G401 (cell line): ENCODE measurements at regions not wholly inside any gene's neighbourhood (a gene's known extent, or its start where the extent isn't known, plus 50 kb on each side); places are given as distances from the start of the nearest gene placed in this dataset.

Experiments
- DNase-seq: peaks from one replicate; pipeline ENCODE4 v3.0.0-alpha.2; 2015; ENCODE audit warnings: low spot score
- in situ Hi-C: cut with HindIII; loops from 2 replicates; pipeline ENCODE4 v1.10.0; 2016; ENCODE audit warnings: low sequenced_read_pairs, mixed read lengths

DNA sequence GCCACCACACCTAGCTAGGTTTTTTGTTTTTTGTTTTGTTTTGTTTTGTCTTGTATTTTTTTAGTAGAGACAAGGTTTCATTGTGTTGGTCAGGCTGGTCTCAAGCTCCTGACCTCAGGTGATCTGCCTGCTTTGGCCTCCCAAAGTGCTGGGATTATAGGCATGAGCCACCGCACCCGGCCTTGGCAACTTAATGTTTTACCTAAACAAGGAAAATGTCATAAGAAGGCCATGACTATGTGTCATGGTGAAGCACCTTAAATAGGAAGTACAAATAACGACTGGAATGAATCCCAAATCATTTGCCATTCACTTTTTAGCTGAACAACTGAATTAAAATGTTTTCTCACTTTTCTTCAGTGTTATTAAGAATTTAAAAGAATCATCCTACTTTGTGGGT, 465.2 kb downstream of the KCTD12 start:
- DNase-seq: no peak
- in situ Hi-C loops: no loop called here

DNA sequence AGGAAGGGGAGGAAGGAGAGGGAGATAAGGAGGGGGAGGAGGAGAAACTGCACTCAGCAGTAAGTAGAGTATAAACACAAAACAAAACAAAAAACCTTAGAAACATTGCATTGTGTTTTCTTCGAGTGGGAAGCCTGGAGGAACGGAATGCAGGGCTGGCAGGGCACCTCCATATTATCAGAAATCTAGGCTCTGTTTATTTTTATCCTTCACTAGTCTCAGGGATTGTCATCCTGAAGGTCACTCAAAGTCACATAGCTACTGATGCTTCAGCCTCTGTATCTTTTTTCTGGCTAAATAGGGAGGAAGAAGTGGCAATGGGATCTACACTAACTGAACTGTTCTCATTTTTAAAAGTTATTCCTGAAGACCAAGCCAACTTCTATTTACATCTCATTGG, 467.8 kb downstream of the KCTD12 start:
- in situ Hi-C loops: no loop called here
- no peak for DNase-seq

DNA sequence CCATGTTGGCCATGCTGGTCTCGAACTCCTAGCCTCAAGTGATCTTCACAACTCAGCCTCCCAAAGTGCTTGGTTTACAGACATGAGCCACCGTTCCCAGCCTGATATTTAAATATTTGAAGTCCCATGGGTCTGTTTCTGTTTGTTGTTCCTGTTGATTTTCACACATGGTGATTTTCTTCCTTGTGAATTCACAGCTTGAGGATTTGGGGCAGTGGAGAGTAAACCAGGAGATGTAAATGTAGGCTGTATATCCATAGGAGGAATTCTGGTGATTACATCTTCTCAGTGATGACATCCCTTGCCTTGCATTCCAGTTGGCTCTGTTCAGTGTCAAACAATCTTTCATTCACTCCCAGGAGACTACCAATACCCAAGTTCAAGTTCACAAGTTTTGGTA, 471.9 kb downstream of the KCTD12 start:
- in situ Hi-C loops: no loop called here
- DNase-seq: no peak

GRCh38 chr13:76406243-76406642, 480.0 kb downstream of the KCTD12 start:
- no peak for DNase-seq
- in situ Hi-C loops: no loop called here

DNA sequence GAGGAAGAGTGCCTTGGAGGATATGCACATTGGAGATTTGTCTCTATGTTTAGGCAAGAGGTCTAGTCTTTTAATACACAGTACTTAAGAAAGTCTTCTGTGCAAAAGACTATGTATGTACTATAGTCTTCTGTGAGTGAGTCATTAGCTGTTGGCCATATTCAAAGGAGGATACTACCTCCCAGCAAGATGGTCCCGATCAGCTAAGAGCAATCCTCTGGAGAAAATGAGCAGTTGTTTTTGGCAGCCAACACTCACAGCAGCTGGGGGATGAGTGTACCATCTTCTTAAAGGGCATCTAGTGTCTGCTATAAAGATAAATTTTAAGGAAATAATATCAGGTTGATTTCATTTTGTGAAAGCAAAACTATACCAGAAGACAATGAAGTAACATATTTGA, 487.8 kb downstream of the KCTD12 start:
- in situ Hi-C loops: no loop called here
- DNase-seq: no peak

DNA sequence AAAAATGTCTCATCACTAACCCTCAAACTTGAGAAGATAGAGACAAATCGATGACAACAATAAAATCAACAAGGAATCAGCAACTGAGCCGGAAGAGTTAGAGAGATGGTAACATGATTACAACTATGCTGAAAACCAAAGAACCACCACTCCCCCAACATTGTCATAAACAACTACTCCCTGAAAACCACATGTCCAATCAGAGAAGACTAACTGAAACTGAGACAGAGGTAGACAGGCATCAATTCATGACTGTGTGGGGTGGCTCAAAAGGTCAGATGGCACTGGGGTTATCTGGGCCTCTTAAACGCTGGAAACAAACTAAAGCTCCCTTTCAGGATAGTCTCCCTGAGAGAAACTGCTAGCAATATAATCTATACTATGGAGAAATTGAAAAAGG, 488.8 kb downstream of the KCTD12 start:
- in situ Hi-C loops: no loop called here
- DNase-seq: no peak

DNA sequence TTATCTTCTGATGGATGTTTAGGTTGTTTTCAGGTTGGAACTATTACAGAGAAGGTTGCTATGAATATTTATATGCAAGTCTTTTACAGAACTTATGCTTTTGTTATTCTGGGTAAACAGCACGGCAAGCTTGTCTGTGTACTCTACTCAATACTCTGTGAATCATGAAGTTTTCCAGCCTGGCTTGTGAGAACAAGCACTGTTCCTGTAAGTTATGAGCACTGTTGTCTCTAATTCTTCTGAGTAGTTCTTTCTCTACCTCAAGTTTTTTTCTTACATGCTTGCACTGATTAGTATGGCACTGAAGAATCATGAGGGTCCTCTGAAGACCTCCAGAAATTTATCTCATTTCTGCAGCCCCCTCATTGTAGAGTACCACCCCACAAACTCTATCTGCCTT, 496.9 kb downstream of the KCTD12 start:
- in situ Hi-C loops: no loop called here
- DNase-seq: no peak

DNA sequence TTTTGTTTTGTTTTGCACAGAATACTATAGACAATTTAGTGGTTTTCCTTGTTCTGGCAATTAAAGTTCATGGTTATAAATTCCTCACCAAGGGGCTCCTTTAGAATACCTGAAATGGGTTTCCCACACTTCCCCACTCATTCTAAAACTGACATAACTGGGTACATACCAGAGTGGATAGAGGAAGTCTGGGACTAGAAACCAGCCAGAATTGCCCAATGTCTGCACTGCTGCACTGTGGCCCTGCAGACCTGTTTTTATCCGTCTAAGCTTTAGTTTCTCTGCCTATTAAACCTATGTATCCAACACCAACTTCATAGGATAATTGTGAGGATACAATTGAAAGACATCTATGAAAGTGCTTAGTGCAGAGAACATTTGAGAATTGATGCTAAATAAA, 498.6 kb downstream of the KCTD12 start:
- in situ Hi-C loops: no loop called here
- DNase-seq: no peak

DNA sequence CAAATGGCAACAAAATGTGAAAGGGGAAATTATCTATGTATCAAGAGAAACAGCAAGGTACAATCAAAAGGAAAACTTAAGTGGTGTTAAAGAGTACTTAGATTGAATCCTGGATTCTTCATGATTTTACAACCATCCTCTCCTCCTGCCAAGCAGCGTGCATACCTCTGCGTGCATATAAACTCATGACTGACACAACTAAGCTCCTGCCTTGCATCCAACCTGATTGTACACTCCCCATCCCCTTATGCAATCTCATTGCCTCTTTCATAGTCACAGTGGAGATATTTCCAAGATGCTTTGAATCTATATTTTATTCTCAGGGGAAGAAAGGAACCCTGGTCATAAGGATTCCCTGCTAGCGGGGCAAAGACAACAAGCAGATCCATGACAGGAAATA, 499.9 kb downstream of the KCTD12 start:
- in situ Hi-C loops: no loop called here
- DNase-seq: no peak

DNA sequence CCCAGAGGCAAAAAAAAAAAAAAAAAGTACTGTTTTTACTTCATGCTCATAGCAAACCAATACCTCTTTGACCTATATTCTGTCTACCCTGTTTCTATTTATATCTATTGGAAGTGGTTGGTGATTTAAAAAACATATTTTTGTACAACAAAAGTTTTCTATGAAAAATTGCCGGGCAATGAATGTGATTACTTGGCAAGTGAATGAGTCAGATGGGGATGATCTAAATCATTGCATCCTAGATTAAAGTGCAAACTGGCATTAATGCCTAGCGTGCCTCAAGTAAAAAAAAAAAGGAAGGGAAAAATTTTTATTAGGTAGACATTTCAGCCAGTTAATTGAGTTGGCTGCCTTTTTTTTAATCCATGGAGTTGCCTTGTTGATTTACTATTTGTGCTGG, 500.6 kb downstream of the KCTD12 start:
- in situ Hi-C loops: no loop called here
- DNase-seq: no peak

DNA sequence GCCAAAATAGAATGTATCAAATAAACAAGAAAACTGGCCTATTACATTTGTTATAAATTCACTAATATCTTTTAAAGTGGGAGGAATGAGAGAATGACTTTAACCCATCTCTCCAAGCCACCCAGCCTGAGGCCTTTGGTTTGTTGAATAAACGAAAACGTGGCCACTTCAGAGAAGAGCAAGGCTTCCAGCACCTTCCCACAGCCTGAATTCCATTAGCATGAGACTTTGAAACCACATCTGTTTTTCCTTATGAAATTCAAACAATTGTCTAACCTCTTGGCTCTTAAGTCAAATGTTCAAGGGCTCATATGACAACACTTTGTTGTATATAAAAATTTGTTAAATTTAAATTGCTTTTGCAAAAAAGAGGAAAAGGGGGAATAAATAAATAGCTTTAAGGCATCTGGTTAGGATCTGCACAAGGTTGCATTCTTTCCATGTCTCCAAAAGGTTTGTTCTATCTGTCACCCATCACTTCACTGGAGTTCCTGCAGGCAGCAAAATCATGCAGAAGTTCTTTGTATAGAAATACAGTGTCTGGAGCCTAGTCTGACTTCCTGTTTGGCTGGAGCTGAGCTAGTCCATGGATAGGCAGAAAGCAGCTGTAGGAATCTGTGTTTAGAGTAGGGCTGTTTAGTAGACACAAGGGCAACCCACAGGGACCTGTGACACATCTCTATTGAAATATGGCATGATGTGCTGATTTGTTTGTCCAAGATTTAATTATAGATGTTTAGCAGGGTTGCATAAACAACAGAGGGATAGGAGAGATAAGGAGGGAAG, 502.3 kb downstream of the KCTD12 start:
- no peak for DNase-seq
- in situ Hi-C loops: no loop called here

- in situ Hi-C loops: no loop called here
- no peak for DNase-seq
These were observed 505.6 kb downstream of the KCTD12 start for GRCh38 chr13:76380446-76381065.

DNA sequence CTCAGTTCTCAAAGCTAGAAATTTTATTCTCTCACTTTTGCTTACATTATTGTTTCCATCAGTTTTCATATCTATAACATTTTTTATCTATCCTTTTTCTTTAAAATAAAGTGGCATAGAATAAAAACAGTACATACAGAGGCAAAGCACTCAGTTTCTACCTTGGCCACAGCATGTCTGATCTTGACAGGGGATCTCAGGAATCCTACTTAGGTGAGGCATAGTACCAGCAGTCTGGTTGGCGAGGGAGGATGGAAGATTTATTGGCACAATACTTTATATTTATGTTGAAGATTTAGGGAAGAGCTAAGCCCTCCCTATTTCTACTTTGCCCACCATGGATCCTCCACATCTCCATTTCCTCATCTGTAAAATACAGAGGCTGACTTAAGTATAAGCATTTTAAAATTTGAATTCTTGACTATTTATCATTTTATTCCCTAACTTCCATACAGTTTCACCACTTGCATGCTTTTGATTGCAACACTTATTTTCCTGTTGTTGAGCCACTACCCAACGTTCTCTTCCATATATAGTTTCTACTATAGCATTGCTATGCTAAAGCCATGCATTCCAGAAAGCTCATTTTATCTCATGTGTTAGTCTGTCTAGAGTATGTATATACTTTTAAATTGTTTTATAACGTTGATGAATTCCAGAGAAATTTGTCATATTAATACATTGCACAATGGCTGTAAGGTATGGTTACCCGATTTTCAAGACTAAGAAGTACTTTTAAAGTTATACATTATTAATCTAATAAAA, 506.7 kb downstream of the KCTD12 start:
- DNase-seq: no peak
- in situ Hi-C loops: no loop called here

GRCh38 chr13:76378767-76379166, 507.4 kb downstream of the KCTD12 start:
- DNase-seq: no peak
- in situ Hi-C loops: no loop called here

DNA sequence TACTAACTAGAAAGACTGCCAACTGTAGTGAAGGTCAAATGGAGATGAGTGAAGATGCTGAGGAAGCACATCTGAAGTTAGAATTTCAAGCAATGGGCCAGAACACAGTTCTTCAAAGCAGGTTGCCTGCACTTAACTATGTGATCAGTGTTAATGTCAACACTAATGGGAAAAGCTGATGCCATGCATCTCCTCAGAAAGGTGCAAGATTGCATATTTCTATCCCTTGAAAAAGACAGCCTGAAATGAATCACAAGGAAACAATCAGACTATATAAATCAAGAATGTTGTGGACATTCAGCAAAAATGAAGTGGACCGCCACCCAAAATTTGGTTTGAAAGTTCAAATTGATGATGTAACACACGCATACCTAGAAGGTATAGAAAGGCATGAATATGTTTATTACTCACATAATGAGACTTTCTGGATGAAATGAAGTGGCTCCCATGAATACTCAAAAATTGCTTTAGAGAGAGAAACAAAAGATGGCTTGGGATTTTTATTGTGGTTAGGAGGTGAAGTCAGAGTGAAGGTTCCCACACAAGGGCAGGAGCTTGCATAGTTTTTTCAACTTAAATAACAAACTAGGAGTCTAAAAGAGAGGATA, 522.4 kb downstream of the KCTD12 start:
- DNase-seq: no peak
- in situ Hi-C loops: no loop called here

GRCh38 chr13:76361868-76362267, 524.3 kb downstream of the KCTD12 start:
- in situ Hi-C loops: no loop called here
- DNase-seq: no peak

GRCh38 chr13:76351541-76352229, 534.5 kb downstream of the KCTD12 start:
- DNase-seq: no peak
- in situ Hi-C loops: no loop called here

GRCh38 chr13:76350399-76350798, 535.8 kb downstream of the KCTD12 start:
- DNase-seq: no peak
- in situ Hi-C loops: no loop called here

- DNase-seq: no peak
- in situ Hi-C loops: no loop called here
These were observed 536.5 kb downstream of the KCTD12 start for GRCh38 chr13:76349700-76350099.
